Glomerular endothelial cell (primary cell): ENCODE measurements at regions not wholly inside any gene's neighbourhood (a gene's known extent, or its start where the extent isn't known, plus 50 kb on each side); places are given as distances from the start of the nearest gene placed in this dataset.
"Not testable (repeated sequence)": the region's sequence is repeated elsewhere in the genome, so short reads cannot be mapped to it uniquely, and the experiment has no call there.

Source experiments
- DNase-seq: peaks from one replicate; pipeline ENCODE4 v3.0.0-alpha.2; 2011; ENCODE audit warnings: low read depth, low spot score; ENCODE audit errors: extremely low read depth

- no peak for DNase-seq
Observed at GRCh38 chr1:103469801-103470200, 55.7 kb upstream of the RNPC3 start.

GRCh38 chr1:103467100-103467499 is 58.4 kb upstream of the RNPC3 start:
- no peak for DNase-seq

GRCh38 chr1:103461161-103462105 is 64.1 kb upstream of the RNPC3 start:
- DNase-seq: no peak

- DNase-seq: no peak
Observed at GRCh38 chr1:103460511-103460910, 65.0 kb upstream of the RNPC3 start.

- no peak for DNase-seq
Observed at GRCh38 chr1:103459346-103459745, 66.2 kb upstream of the RNPC3 start.

- DNase-seq: no peak
Observed at GRCh38 chr1:103457886-103458455, 67.5 kb upstream of the RNPC3 start.

GRCh38 chr1:103448560-103448959 is 76.9 kb upstream of the RNPC3 start:
- no peak for DNase-seq

GRCh38 chr1:103447471-103447870 is 78.0 kb upstream of the RNPC3 start:
- DNase-seq: no peak

- DNase-seq: no peak
Observed at GRCh38 chr1:103441342-103441741, 84.2 kb upstream of the RNPC3 start.

GRCh38 chr1:103436568-103437100 is 88.9 kb upstream of the RNPC3 start:
- not testable (repeated sequence) for DNase-seq

- DNase-seq: no peak
Observed at GRCh38 chr1:103435443-103435842, 90.1 kb upstream of the RNPC3 start.

GRCh38 chr1:103424650-103425049 is 100.8 kb upstream of the RNPC3 start:
- DNase-seq: no peak

GRCh38 chr1:103416681-103417286 is 108.7 kb upstream of the RNPC3 start:
- DNase-seq: no peak

- no peak for DNase-seq
Observed at GRCh38 chr1:103387898-103388297, 137.6 kb upstream of the RNPC3 start.

- DNase-seq: no peak
Observed at GRCh38 chr1:103373991-103374390, 151.5 kb upstream of the RNPC3 start.

GRCh38 chr1:103372866-103373265 is 152.6 kb upstream of the RNPC3 start:
- DNase-seq: no peak

GRCh38 chr1:103371234-103371633 is 154.3 kb upstream of the RNPC3 start:
- no peak for DNase-seq

GRCh38 chr1:103367186-103367585 is 158.3 kb upstream of the RNPC3 start:
- DNase-seq: no peak

GRCh38 chr1:103365860-103366569 is 159.5 kb upstream of the RNPC3 start:
- no peak for DNase-seq

- no peak for DNase-seq
Observed at GRCh38 chr1:103363008-103363365, 162.5 kb upstream of the RNPC3 start.
